H9 (cell line): ENCODE measurements at regions not wholly inside any gene's neighbourhood (a gene's known extent, or its start where the extent isn't known, plus 50 kb on each side); places are given as distances from the start of the nearest gene placed in this dataset.

Source experiments
- DNase-seq: peaks from one replicate; pipeline ENCODE4 v3.0.0-alpha.2; 2017
- H2AFZ ChIP-seq: one replicate; pipeline ENCODE4 v1.6.1; 2013; ENCODE audit warnings: mild to moderate bottlenecking, low read length, control low read depth, moderate library complexity
- H2AK5ac ChIP-seq: 2 replicates; pipeline ENCODE4 v1.6.1; 2013; ENCODE audit warnings: low read length, control low read depth, mixed read lengths; ENCODE audit not compliant: insufficient read length
- H2BK120ac ChIP-seq: one replicate; pipeline ENCODE4 v1.6.1; 2013; ENCODE audit warnings: low read depth, mild to moderate bottlenecking, low read length, control low read depth, inconsistent platforms; ENCODE audit not compliant: poor library complexity, severe bottlenecking
- H2BK12ac ChIP-seq: 2 replicates; pipeline ENCODE4 v1.6.1; 2013; ENCODE audit warnings: low read length, control low read depth, mixed read lengths, low read depth; ENCODE audit not compliant: insufficient read length
- H2BK15ac ChIP-seq: 2 replicates; pipeline ENCODE4 v1.6.1; 2013; ENCODE audit warnings: low read depth, low read length, control low read depth
- H2BK20ac ChIP-seq: one replicate; pipeline ENCODE4 v1.6.1; 2013; ENCODE audit warnings: low read depth, mild to moderate bottlenecking, low read length, control low read depth, inconsistent platforms; ENCODE audit not compliant: poor library complexity, severe bottlenecking
- H2BK5ac ChIP-seq: 2 replicates; pipeline ENCODE4 v1.6.1; 2013; ENCODE audit warnings: low read length, control low read depth, mixed read lengths; ENCODE audit not compliant: insufficient read length
- H3K14ac ChIP-seq: 2 replicates; pipeline ENCODE4 v1.6.1; 2013; ENCODE audit warnings: low read length, control low read depth; ENCODE audit not compliant: insufficient read depth
- H3K18ac ChIP-seq: 2 replicates; pipeline ENCODE4 v1.6.1; 2013; ENCODE audit warnings: low read depth, mild to moderate bottlenecking, mixed read lengths, low read length, control low read depth; ENCODE audit not compliant: insufficient read length
- H3K23ac ChIP-seq: 2 replicates; pipeline ENCODE4 v1.6.1; 2013; ENCODE audit warnings: low read length, control low read depth, mixed read lengths, low read depth; ENCODE audit not compliant: insufficient read length
- H3K23me2 ChIP-seq: 2 replicates; pipeline ENCODE4 v1.6.1; 2013; ENCODE audit warnings: low read depth, mild to moderate bottlenecking, mixed read lengths, low read length, control low read depth; ENCODE audit not compliant: insufficient read length, poor library complexity, severe bottlenecking
- H3K27ac ChIP-seq: 2 replicates; pipeline ENCODE4 v1.5.1; 2013; ENCODE audit warnings: low read length, control low read depth, mixed read lengths, low read depth; ENCODE audit not compliant: insufficient read length
- H3K27me3 ChIP-seq: 2 replicates; pipeline ENCODE4 v1.6.1; 2013; ENCODE audit warnings: low read length, control low read depth, inconsistent platforms; ENCODE audit not compliant: insufficient read depth
- H3K4ac ChIP-seq: 2 replicates; pipeline ENCODE4 v1.6.1; 2013; ENCODE audit warnings: low read depth, mild to moderate bottlenecking, control low read depth, inconsistent platforms, low read length, moderate library complexity
- H3K4me1 ChIP-seq: 2 replicates; pipeline ENCODE4 v1.6.1; 2013; ENCODE audit warnings: low read length, control low read depth, inconsistent platforms; ENCODE audit not compliant: insufficient read depth
- H3K4me2 ChIP-seq: 2 replicates; pipeline ENCODE4 v1.6.1; 2013; ENCODE audit warnings: low read length, control low read depth, mixed read lengths; ENCODE audit not compliant: insufficient read length, insufficient read depth
- H3K56ac ChIP-seq: 2 replicates; pipeline ENCODE4 v1.6.1; 2013; ENCODE audit warnings: low read depth, mild to moderate bottlenecking, mixed read lengths, low read length, control low read depth; ENCODE audit not compliant: insufficient read length
- H3K79me1 ChIP-seq: 2 replicates; pipeline ENCODE4 v1.6.1; 2013; ENCODE audit warnings: low read depth, mild to moderate bottlenecking, moderate library complexity, low read length, control low read depth, inconsistent platforms; ENCODE audit not compliant: insufficient read depth, poor library complexity, severe bottlenecking
- H3K79me2 ChIP-seq: 2 replicates; pipeline ENCODE4 v1.6.1; 2013; ENCODE audit warnings: low read length, control low read depth, inconsistent platforms; ENCODE audit not compliant: insufficient read depth
- H3K9ac ChIP-seq: 2 replicates; pipeline ENCODE4 v1.6.1; 2013; ENCODE audit warnings: low read length, control low read depth, mixed read lengths; ENCODE audit not compliant: insufficient read length; ENCODE audit errors: extremely low read depth
- H3K9me3 ChIP-seq: one replicate; pipeline ENCODE4 v1.6.1; 2013; ENCODE audit warnings: low read depth, low read length, inconsistent platforms; ENCODE audit not compliant: control insufficient read depth
- H3T11ph ChIP-seq: one replicate; pipeline ENCODE4 v1.6.1; 2013; ENCODE audit warnings: mild to moderate bottlenecking, low read length, control low read depth, inconsistent platforms
- H4K20me1 ChIP-seq: one replicate; pipeline ENCODE4 v1.6.1; 2013; ENCODE audit not compliant: control insufficient read depth, insufficient read length, insufficient read depth
- H4K5ac ChIP-seq: 2 replicates; pipeline ENCODE4 v1.6.1; 2013; ENCODE audit warnings: low read depth, mild to moderate bottlenecking, mixed read lengths, low read length, control low read depth; ENCODE audit not compliant: insufficient read length
- H4K8ac ChIP-seq: replicated peaks from 2 replicates; pipeline ENCODE4 v1.6.1; 2013; ENCODE audit warnings: low read length, control low read depth, mixed read lengths, low read depth; ENCODE audit not compliant: insufficient read length
- H4K91ac ChIP-seq: 2 replicates; pipeline ENCODE4 v1.6.1; 2013; ENCODE audit warnings: low read depth, mild to moderate bottlenecking, moderate library complexity, mixed read lengths, low read length, control low read depth; ENCODE audit not compliant: insufficient read length
- H3K27ac Mint-ChIP-seq, 3 experiments: 2 replicates in 2 of 3; 3 replicates in 1 of 3; pipeline ENCODE4 v1.8.0; 2020 to 2021; ENCODE audit warnings: mixed read lengths in 3 of 3, mild to moderate bottlenecking in 1 of 3, moderate library complexity in 1 of 3
- H3K27me3 Mint-ChIP-seq: 2 replicates; pipeline ENCODE4 v1.8.0; 2021; ENCODE audit warnings: low read depth, mild to moderate bottlenecking, moderate library complexity, mixed read lengths
- H3K36me3 Mint-ChIP-seq, 3 experiments: 2 replicates in 2 of 3; 3 replicates in 1 of 3; pipeline ENCODE4 v1.8.0; 2020 to 2021; ENCODE audit warnings: low read depth in 3 of 3, mixed read lengths in 3 of 3; ENCODE audit not compliant: insufficient read depth in 1 of 3
- H3K4me1 Mint-ChIP-seq, 2 experiments: 2 replicates each; pipeline ENCODE4 v1.8.0; 2020; ENCODE audit warnings: mixed read lengths in 2 of 2
- H3K4me3 Mint-ChIP-seq, 2 experiments: 2 replicates in 1 of 2; 3 replicates in 1 of 2; pipeline ENCODE4 v1.8.0; 2020 to 2021; ENCODE audit warnings: mild to moderate bottlenecking in 2 of 2, mixed read lengths in 2 of 2, moderate library complexity in 1 of 2
- H3K9me3 Mint-ChIP-seq, 2 experiments: 2 replicates in 1 of 2; 3 replicates in 1 of 2; pipeline ENCODE4 v1.8.0; 2020; ENCODE audit warnings: mild to moderate bottlenecking in 2 of 2, mixed read lengths in 2 of 2, moderate library complexity in 1 of 2
- WGBS: extraction: QIAGEN DNeasy Blood & Tissue Kit; methylation state at CpG from one replicate; pipeline ENCODE4 v1.1.7; 2013; ENCODE audit warnings: missing lambda C conversion rate, low lambda C conversion rate, mixed read lengths; ENCODE audit not compliant: insufficient read length; ENCODE audit errors: extremely low coverage; 5-methylcytosine and 5-hydroxymethylcytosine counted together
- TF ChIP-seq, protein P1 (sequence below): fragments of 200-600 bp; sonication (generic); conservative IDR thresholded peaks from 3 replicates; pipeline ENCODE4 v1.8.0; 2021; ENCODE audit warnings: antibody characterized with exemption, mild to moderate bottlenecking

DNA sequence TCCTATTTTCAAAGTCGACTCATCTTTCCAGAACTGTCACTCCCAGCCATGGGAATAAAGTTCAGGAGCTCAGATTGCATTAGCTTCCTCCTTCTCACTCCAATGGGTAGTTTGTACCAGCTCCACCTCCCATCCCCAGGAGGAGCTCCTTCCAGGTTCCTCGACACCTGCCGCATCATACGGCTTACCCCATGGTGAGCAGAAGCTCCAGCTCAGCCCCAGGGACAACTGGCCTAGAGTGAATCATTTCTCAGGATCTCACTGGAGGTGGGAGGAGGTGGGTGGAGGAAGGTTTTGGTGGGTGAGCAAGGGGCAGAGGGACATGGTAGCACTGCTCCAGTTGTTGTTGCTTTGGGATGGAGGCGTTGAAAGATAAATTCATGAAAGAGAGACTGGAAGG is 196.3 kb upstream of the PKDCC start:
- Histone ChIP-seq H3K23me2 (no peaks in the 10 kb centered on the region), H4K20me1 (no peaks in the 10 kb centered on the region), H3K27ac (no peak overlapping the region), H2BK12ac (no peak overlapping the region), H2BK15ac (no peak overlapping the region), H4K5ac (no peak overlapping the region), H3K4ac (no peak overlapping the region), H3K23ac (no peak overlapping the region), H3K9me3 (no peaks in the 10 kb centered on the region), H4K8ac (no peak overlapping the region), H3K4me2 (no peak overlapping the region), H3K79me2 (no peaks in the 10 kb centered on the region), H2BK5ac (no peak overlapping the region), H3K27me3 (no peaks in the 10 kb centered on the region), H3K79me1 (no peaks in the 10 kb centered on the region), H3K4me1 (no peaks in the 10 kb centered on the region), H3T11ph (no peak overlapping the region), H3K9ac (no peak overlapping the region), H2AK5ac (no peak overlapping the region), H2BK20ac (no peak overlapping the region), H3K14ac (no peak overlapping the region), H3K56ac (no peak overlapping the region), H4K91ac (no peak overlapping the region), H2AFZ (no peak overlapping the region), H2BK120ac (no peak overlapping the region), H3K18ac (no peak overlapping the region)
- no peak overlapping the region for H3K27ac Mint-ChIP-seq
- no peak overlapping the region for H3K4me3 Mint-ChIP-seq
- H3K36me3 Mint-ChIP-seq: no peaks in the 10 kb centered on the region
- no CpG with 5 or more reads among the region's 5 CpGs for WGBS
- H3K27me3 Mint-ChIP-seq: peaks cover 17% of the 10 kb centered on the region
- no peak for DNase-seq
- H3K4me1 Mint-ChIP-seq: peaks cover 3 to 8% of the 10 kb centered on the region in 2 experiments; a peak in 3 of 4 replicates
- H3K9me3 Mint-ChIP-seq: no peaks in the 10 kb centered on the region
- TF ChIP-seq, protein P1, sequence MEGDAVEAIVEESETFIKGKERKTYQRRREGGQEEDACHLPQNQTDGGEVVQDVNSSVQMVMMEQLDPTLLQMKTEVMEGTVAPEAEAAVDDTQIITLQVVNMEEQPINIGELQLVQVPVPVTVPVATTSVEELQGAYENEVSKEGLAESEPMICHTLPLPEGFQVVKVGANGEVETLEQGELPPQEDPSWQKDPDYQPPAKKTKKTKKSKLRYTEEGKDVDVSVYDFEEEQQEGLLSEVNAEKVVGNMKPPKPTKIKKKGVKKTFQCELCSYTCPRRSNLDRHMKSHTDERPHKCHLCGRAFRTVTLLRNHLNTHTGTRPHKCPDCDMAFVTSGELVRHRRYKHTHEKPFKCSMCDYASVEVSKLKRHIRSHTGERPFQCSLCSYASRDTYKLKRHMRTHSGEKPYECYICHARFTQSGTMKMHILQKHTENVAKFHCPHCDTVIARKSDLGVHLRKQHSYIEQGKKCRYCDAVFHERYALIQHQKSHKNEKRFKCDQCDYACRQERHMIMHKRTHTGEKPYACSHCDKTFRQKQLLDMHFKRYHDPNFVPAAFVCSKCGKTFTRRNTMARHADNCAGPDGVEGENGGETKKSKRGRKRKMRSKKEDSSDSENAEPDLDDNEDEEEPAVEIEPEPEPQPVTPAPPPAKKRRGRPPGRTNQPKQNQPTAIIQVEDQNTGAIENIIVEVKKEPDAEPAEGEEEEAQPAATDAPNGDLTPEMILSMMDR: no peak
